ENCODE measurements at regions not wholly inside any gene's neighbourhood (a gene's known extent, or its start where the extent isn't known, plus 50 kb on each side); places are given as distances from the start of the nearest gene placed in this dataset.

DNA sequence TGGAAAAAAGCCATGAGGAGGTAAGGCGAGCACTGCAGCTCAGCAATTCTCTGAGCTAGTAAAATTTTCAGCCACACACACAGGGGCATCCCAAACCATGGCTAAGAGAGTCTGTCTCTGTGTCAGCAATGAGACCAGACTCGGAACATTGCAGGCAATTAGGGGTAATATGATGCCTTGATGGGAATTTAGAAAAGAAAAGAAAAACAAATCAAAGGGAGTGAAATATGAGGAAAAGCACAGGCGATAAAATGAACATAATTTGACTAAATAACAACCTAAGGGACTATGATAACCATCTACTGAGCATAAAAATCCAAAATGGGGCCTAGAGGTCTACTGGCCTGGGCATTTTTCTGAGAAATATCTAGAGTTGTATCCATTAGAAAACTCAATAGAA, 546.0 kb upstream of the PSMD7 start:
- Histone ChIP-seq H3K4me1 (ENCODE audit: control insufficient read depth, insufficient read depth, low read length) (no peaks in the 10 kb centered on the region), H3K4me3 (ENCODE audit: low read length in 2 of 2) (no peak overlapping the region), H3K27ac (ENCODE audit: low read length) (no peak overlapping the region), H3K9me3 (ENCODE audit: control insufficient read depth in 2 of 2, low read length in 2 of 2) (no peaks in the 10 kb centered on the region), H3K9ac (ENCODE audit: low read length in 2 of 2) (no peak overlapping the region), H3K27me3 (ENCODE audit: control insufficient read depth in 1 of 2, insufficient read depth in 2 of 2, low read length in 2 of 2) (no peaks in the 10 kb centered on the region), H3K36me3 (ENCODE audit: control insufficient read depth in 2 of 2, insufficient read depth in 2 of 2, low read length in 2 of 2) (no peaks in the 10 kb centered on the region)

DNA sequence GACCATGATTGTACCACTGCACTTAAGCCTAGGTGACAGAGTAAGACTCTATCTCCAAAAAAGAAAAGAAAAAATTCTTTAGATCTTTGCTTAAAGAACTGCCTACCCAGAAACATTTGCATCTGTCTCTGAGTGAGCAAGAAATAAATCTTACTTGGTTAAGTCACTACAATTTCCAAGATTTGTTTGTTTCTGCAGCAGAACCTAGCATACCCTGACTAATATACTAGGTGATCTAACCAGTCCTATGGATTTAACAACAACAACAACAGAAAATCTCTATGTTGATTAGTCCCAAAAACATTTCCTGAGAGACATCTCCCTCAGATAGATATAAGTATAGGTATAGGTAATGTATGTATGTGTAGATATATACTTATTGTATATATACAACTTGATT, 549.3 kb upstream of the PSMD7 start:
- Histone ChIP-seq H3K27me3 (ENCODE audit: control insufficient read depth in 1 of 2, insufficient read depth in 2 of 2, low read length in 2 of 2) (no peaks in the 10 kb centered on the region), H3K36me3 (ENCODE audit: control insufficient read depth in 2 of 2, insufficient read depth in 2 of 2, low read length in 2 of 2) (no peaks in the 10 kb centered on the region), H3K9me3 (ENCODE audit: control insufficient read depth in 2 of 2, low read length in 2 of 2) (no peaks in the 10 kb centered on the region), H3K27ac (ENCODE audit: low read length) (no peak overlapping the region), H3K4me3 (ENCODE audit: low read length in 2 of 2) (no peak overlapping the region), H3K4me1 (ENCODE audit: control insufficient read depth, insufficient read depth, low read length) (no peaks in the 10 kb centered on the region), H3K9ac (ENCODE audit: low read length in 2 of 2) (no peak overlapping the region)

DNA sequence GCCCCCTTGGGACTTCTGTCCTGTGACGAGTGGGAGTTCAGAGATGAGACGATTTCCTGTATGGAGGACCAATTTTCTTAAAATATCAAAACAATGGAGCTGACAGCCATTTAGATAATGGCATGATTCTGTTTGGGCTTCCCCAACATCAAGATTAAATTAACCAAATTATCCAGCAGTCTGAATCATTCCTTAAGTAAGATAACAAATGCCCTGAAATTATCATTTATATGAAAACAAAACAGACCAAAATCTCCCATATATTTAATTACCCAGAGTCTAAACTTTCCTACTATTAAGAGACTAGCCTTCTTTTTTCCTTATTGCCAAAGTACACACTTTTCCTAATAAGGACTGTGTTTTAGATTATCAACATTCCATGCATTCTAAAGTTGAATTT, 550.1 kb upstream of the PSMD7 start:
- Histone ChIP-seq H3K4me3 (ENCODE audit: low read length in 2 of 2) (no peak overlapping the region), H3K36me3 (ENCODE audit: control insufficient read depth in 2 of 2, insufficient read depth in 2 of 2, low read length in 2 of 2) (no peaks in the 10 kb centered on the region), H3K4me1 (ENCODE audit: control insufficient read depth, insufficient read depth, low read length) (no peaks in the 10 kb centered on the region), H3K9ac (ENCODE audit: low read length in 2 of 2) (no peak overlapping the region), H3K27me3 (ENCODE audit: control insufficient read depth in 1 of 2, insufficient read depth in 2 of 2, low read length in 2 of 2) (no peaks in the 10 kb centered on the region), H3K27ac (ENCODE audit: low read length) (no peak overlapping the region), H3K9me3 (ENCODE audit: control insufficient read depth in 2 of 2, low read length in 2 of 2) (no peaks in the 10 kb centered on the region)

DNA sequence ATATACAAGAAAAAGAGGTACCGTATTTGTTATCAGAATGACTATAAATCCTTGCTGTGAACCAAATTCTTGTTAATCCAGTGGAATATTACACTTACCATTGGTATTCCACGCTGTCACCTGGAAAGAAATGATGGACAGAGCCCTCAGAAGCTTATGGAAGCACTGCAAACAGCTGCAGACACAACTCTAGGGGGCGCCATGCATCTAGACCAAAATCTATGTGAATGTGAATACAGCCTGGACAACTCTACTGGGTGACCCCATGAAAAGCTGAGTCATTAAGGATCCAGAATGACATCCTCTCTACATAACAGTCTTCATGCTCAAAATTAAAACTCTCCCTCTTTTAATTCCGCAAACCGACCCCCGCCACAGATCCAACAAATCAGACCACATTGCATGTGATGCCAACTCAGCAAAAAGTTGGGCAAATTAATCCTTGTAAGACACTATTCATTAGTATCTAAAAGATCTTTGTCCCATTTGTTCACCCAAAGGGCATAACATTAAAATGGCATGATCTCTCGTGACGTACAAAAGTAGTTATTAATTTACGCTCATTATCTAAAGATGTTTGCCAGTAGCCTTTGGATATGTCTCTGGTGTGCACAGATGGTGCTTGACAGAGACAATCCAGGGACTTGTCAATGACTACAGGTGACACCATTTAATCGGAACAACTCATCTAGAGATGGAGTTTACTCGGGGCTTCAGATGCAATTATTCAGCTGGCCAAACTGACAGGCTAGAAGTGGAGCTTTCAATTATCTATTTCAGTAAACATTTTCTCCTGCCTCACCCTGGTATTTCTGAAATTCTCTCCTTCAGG, 552.7 kb upstream of the PSMD7 start:
- H3K4me3 ChIP-seq (ENCODE audit: low read length in 2 of 2): no peak overlapping the region
- no peaks in the 10 kb centered on the region for H3K27me3 ChIP-seq (ENCODE audit: control insufficient read depth in 1 of 2, insufficient read depth in 2 of 2, low read length in 2 of 2)
- no peaks in the 10 kb centered on the region for H3K36me3 ChIP-seq (ENCODE audit: control insufficient read depth in 2 of 2, insufficient read depth in 2 of 2, low read length in 2 of 2)
- H3K9ac ChIP-seq (ENCODE audit: low read length in 2 of 2): no peak overlapping the region
- H3K27ac ChIP-seq (ENCODE audit: low read length): no peak overlapping the region
- peaks cover 0 to 4% of the 10 kb centered on the region in 2 donors for H3K9me3 ChIP-seq (ENCODE audit: control insufficient read depth in 2 of 2, low read length in 2 of 2)
- no peaks in the 10 kb centered on the region for H3K4me1 ChIP-seq (ENCODE audit: control insufficient read depth, insufficient read depth, low read length)

DNA sequence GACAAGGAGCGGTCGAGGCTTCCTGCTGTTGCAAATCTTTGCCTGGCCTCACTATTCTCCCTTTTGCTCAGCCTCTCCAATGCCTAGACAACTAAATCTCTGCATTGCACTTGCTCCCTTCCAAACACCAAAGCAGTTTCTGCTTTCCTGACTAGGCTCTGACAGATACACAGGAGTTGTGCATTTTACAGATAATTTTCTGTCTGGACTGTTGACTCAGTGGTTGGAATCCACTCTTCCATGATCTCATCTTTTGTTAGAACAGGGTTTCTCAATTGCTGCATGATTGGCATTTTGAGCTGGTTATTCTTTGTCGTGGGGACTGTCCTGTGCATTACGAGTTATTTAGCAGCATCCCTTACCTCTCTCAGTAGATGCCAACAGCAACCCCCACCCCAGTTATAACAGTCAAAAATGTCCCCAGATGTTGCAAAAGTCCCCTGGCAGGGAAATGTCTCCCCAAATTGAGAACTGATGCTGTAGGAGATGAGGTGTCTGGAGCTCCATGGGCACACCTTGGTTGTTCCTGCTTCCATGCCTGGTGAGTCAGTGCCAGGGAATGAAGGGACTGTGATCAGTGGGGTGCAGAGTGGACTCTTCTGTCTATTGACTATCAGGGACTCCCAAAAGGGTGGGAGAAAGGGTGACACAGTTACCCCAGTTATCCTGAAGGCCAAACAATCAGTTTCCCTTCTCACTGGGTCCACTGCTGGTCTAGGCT, 557.4 kb upstream of the PSMD7 start:
- no peak overlapping the region for H3K9ac ChIP-seq (ENCODE audit: low read length in 2 of 2)
- H3K36me3 ChIP-seq (ENCODE audit: control insufficient read depth in 2 of 2, insufficient read depth in 2 of 2, low read length in 2 of 2): no peaks in the 10 kb centered on the region
- no peak overlapping the region for H3K27ac ChIP-seq (ENCODE audit: low read length)
- no peaks in the 10 kb centered on the region for H3K27me3 ChIP-seq (ENCODE audit: control insufficient read depth in 1 of 2, insufficient read depth in 2 of 2, low read length in 2 of 2)
- no peak overlapping the region for H3K4me3 ChIP-seq (ENCODE audit: low read length in 2 of 2)
- peaks cover 0 to 4% of the 10 kb centered on the region in 2 donors for H3K9me3 ChIP-seq (ENCODE audit: control insufficient read depth in 2 of 2, low read length in 2 of 2)
- no peaks in the 10 kb centered on the region for H3K4me1 ChIP-seq (ENCODE audit: control insufficient read depth, insufficient read depth, low read length)

DNA sequence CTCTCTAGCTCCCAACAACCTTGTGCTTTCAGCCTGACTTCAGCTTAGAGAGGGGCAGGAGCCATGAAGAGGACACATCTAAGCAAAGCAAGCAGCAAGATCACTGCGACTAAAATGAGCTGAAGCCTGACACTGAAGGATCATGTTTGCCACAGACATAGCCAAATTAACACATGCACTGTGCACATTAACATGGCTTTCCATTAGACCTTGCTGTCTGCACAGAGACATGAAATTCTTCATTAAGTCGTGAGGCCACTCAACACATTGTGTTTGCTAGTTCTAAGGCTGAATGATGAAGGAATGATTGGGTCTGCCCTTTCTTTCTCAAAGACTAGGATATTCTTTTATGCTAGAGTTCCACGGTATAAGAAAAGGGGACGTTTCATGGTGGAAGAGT, 558.3 kb upstream of the PSMD7 start:
- Histone ChIP-seq H3K36me3 (ENCODE audit: control insufficient read depth in 2 of 2, insufficient read depth in 2 of 2, low read length in 2 of 2) (no peaks in the 10 kb centered on the region), H3K9me3 (ENCODE audit: control insufficient read depth in 2 of 2, low read length in 2 of 2) (peaks cover 0 to 4% of the 10 kb centered on the region in 2 donors), H3K4me3 (ENCODE audit: low read length in 2 of 2) (no peak overlapping the region), H3K4me1 (ENCODE audit: control insufficient read depth, insufficient read depth, low read length) (no peaks in the 10 kb centered on the region), H3K9ac (ENCODE audit: low read length in 2 of 2) (no peak overlapping the region), H3K27ac (ENCODE audit: low read length) (no peak overlapping the region), H3K27me3 (ENCODE audit: control insufficient read depth in 1 of 2, insufficient read depth in 2 of 2, low read length in 2 of 2) (no peaks in the 10 kb centered on the region)

DNA sequence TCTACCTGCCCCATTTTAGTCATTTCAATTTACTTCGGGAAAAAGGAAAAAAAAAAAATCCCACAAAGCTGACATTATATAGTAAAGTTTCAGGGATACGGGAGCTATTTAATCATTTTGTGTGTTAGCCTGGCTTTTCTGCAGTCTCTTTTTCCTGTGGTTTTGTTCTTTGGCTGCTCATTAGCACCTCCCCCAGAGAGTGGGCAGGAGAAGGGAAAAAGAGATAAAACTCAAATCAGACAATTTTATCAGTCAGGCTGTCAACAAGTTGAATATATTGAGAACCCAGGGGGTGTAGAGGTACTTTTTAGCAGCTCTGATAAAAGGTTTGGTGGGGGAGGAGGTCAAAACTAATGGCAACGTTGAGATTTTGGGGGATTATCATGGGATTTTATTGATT, 559.0 kb upstream of the PSMD7 start:
- Histone ChIP-seq H3K4me3 (ENCODE audit: low read length in 2 of 2) (no peak overlapping the region), H3K9ac (ENCODE audit: low read length in 2 of 2) (no peak overlapping the region), H3K36me3 (ENCODE audit: control insufficient read depth in 2 of 2, insufficient read depth in 2 of 2, low read length in 2 of 2) (no peaks in the 10 kb centered on the region), H3K9me3 (ENCODE audit: control insufficient read depth in 2 of 2, low read length in 2 of 2) (peaks cover 0 to 4% of the 10 kb centered on the region in 2 donors), H3K27ac (ENCODE audit: low read length) (no peak overlapping the region), H3K27me3 (ENCODE audit: control insufficient read depth in 1 of 2, insufficient read depth in 2 of 2, low read length in 2 of 2) (no peaks in the 10 kb centered on the region), H3K4me1 (ENCODE audit: control insufficient read depth, insufficient read depth, low read length) (no peaks in the 10 kb centered on the region)

DNA sequence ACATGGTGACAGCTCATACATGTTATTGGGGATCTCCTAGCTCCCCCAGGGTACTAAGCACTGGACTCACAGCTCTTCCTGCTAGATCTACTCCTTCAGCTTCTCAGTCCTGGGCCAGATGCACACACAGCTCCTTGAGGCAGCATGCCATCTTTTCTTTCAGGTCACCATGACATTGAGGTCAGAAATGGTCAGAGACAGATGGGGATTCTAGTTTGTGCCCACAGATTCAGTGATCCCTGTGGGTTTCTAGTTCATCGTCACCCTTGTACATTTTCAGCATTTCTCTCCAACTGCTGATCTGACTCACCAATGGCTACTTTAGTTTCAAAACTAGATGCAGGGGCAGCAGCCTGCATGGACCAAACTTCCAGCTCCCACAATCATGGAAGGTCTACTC, 560.7 kb upstream of the PSMD7 start:
- no peak overlapping the region for H3K9ac ChIP-seq (ENCODE audit: low read length in 2 of 2)
- no peaks in the 10 kb centered on the region for H3K27me3 ChIP-seq (ENCODE audit: control insufficient read depth in 1 of 2, insufficient read depth in 2 of 2, low read length in 2 of 2)
- H3K4me1 ChIP-seq (ENCODE audit: control insufficient read depth, insufficient read depth, low read length): no peaks in the 10 kb centered on the region
- no peaks in the 10 kb centered on the region for H3K36me3 ChIP-seq (ENCODE audit: control insufficient read depth in 2 of 2, insufficient read depth in 2 of 2, low read length in 2 of 2)
- no peak overlapping the region for H3K27ac ChIP-seq (ENCODE audit: low read length)
- H3K4me3 ChIP-seq (ENCODE audit: low read length in 2 of 2): no peak overlapping the region
- peaks cover 0 to 4% of the 10 kb centered on the region in 2 donors for H3K9me3 ChIP-seq (ENCODE audit: control insufficient read depth in 2 of 2, low read length in 2 of 2)

DNA sequence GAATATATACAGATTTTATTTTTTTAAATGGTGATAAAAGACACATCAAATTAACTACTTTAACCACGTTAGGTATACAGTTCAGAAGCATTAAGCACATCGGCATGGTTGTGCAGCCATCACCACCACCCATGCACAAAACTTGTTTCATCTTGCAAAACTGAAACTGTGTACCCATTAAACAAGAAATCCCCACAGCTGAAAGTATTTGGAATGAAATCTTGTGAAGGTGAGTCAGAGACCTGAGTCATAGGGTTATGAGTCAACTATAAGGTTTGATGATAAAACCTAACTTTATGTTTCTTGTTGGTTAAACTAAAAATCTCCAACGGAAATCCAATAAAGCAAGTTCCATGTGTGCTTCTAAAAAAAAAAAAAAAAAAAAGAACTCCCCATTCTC, 561.6 kb upstream of the PSMD7 start:
- H3K27me3 ChIP-seq (ENCODE audit: control insufficient read depth in 1 of 2, insufficient read depth in 2 of 2, low read length in 2 of 2): no peaks in the 10 kb centered on the region
- no peak overlapping the region for H3K9ac ChIP-seq (ENCODE audit: low read length in 2 of 2)
- H3K4me1 ChIP-seq (ENCODE audit: control insufficient read depth, insufficient read depth, low read length): no peaks in the 10 kb centered on the region
- no peak overlapping the region for H3K27ac ChIP-seq (ENCODE audit: low read length)
- H3K36me3 ChIP-seq (ENCODE audit: control insufficient read depth in 2 of 2, insufficient read depth in 2 of 2, low read length in 2 of 2): no peaks in the 10 kb centered on the region
- H3K4me3 ChIP-seq (ENCODE audit: low read length in 2 of 2): no peak overlapping the region
- peaks cover 0 to 4% of the 10 kb centered on the region in 2 donors for H3K9me3 ChIP-seq (ENCODE audit: control insufficient read depth in 2 of 2, low read length in 2 of 2)

DNA sequence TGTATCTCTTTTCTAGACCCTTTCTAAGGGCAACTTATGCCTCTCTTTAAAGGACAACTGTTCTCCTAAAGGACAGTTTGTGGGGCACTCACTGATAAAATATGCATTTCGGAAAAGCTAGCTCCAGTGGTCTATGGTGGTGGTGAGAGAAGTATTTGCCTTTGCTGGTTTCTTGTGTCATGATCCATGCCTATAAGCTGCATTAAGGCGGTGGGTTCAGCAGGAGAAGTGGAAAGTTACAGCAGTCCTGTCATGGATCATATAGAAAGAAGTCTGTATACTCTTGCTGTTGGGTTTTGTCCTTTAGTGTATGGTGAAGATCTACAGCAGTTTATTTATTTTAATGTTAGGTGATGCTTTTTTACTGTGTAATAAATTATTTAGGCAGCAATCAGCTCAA, 563.9 kb upstream of the PSMD7 start:
- H3K4me1 ChIP-seq (ENCODE audit: control insufficient read depth, insufficient read depth, low read length): no peaks in the 10 kb centered on the region
- H3K36me3 ChIP-seq (ENCODE audit: control insufficient read depth in 2 of 2, insufficient read depth in 2 of 2, low read length in 2 of 2): no peaks in the 10 kb centered on the region
- no peaks in the 10 kb centered on the region for H3K27me3 ChIP-seq (ENCODE audit: control insufficient read depth in 1 of 2, insufficient read depth in 2 of 2, low read length in 2 of 2)
- H3K9ac ChIP-seq (ENCODE audit: low read length in 2 of 2): no peak overlapping the region
- no peaks in the 10 kb centered on the region for H3K9me3 ChIP-seq (ENCODE audit: control insufficient read depth in 2 of 2, low read length in 2 of 2)
- no peak overlapping the region for H3K4me3 ChIP-seq (ENCODE audit: low read length in 2 of 2)
- no peak overlapping the region for H3K27ac ChIP-seq (ENCODE audit: low read length)

DNA sequence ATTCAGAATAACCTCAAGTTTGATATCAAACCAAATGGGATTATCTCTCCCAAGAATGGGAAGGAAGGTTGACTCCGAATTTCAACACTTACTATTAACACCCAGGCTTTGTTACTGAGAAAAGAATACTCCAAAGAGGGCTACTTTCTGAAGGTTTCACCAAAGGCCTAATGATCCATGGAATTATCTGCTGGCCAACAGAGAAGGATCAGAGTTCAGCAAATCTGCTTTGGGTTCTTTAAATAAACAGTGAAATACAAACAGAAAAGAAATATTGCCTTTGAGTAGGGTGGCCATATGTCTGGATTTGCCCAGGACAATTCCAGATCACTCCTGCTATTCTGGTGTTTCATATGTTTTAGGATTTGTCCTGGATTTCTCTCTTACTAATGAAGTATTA, 564.5 kb upstream of the PSMD7 start:
- Histone ChIP-seq H3K27me3 (ENCODE audit: control insufficient read depth in 1 of 2, insufficient read depth in 2 of 2, low read length in 2 of 2) (no peaks in the 10 kb centered on the region), H3K9me3 (ENCODE audit: control insufficient read depth in 2 of 2, low read length in 2 of 2) (no peaks in the 10 kb centered on the region), H3K36me3 (ENCODE audit: control insufficient read depth in 2 of 2, insufficient read depth in 2 of 2, low read length in 2 of 2) (no peaks in the 10 kb centered on the region), H3K4me3 (ENCODE audit: low read length in 2 of 2) (no peak overlapping the region), H3K27ac (ENCODE audit: low read length) (no peak overlapping the region), H3K9ac (ENCODE audit: low read length in 2 of 2) (no peak overlapping the region), H3K4me1 (ENCODE audit: control insufficient read depth, insufficient read depth, low read length) (no peaks in the 10 kb centered on the region)

All from stomach smooth muscle (tissue), 2 donors.